H1 (cell line): ENCODE measurements at regions not wholly inside any gene's neighbourhood (a gene's known extent, or its start where the extent isn't known, plus 50 kb on each side); places are given as distances from the start of the nearest gene placed in this dataset.

ENCODE experiments used
- CTCF ChIP-seq, 3 experiments: IDR thresholded peaks; 1 replicate in 2 of 3; 2 replicates in 1 of 3; pipeline versions ENCODE4 v1.5.1 to v1.6.1; 2011; ENCODE audit warnings: low read length in 3 of 3, mild to moderate bottlenecking in 3 of 3, inconsistent platforms in 2 of 3, low read depth in 1 of 3, moderate library complexity in 1 of 3; ENCODE audit not compliant: insufficient read depth in 1 of 3; ENCODE audit errors: control extremely low read depth in 1 of 3
- GABPA ChIP-seq: IDR thresholded peaks from 2 replicates; pipeline ENCODE4 v1.6.1; 2011; ENCODE audit warnings: mild to moderate bottlenecking, low read length, moderate library complexity, borderline replicate concordance; ENCODE audit not compliant: insufficient read depth
- JUN ChIP-seq: IDR thresholded peaks from 2 replicates; pipeline ENCODE4 v1.6.1; 2011; ENCODE audit warnings: low read depth, mild to moderate bottlenecking, improper control_type of control experiment, low read length
- JUND ChIP-seq: IDR thresholded peaks from 2 replicates; pipeline ENCODE4 v1.6.1; 2011; ENCODE audit warnings: mild to moderate bottlenecking, improper control_type of control experiment, low read length
- MAX ChIP-seq: IDR thresholded peaks from 2 replicates; pipeline ENCODE4 v1.6.1; 2012; ENCODE audit warnings: inconsistent platforms
- POLR2AphosphoS5 ChIP-seq: IDR thresholded peaks from 2 replicates; pipeline ENCODE4 v1.6.1; 2011; ENCODE audit warnings: low read depth, low read length
- RAD21 ChIP-seq, 2 experiments: IDR thresholded peaks in 1 of 2; conservative IDR thresholded peaks in 1 of 2; 2 replicates each; pipeline ENCODE4 v1.6.1; 2011; ENCODE audit warnings: low read depth in 2 of 2, low read length in 2 of 2, improper control_type of control experiment in 1 of 2, inconsistent platforms in 1 of 2, mild to moderate bottlenecking in 1 of 2, moderate library complexity in 1 of 2
- RBBP5 ChIP-seq: IDR thresholded peaks from 2 replicates; pipeline ENCODE4 v1.7.1; 2012; ENCODE audit warnings: low read depth, mild to moderate bottlenecking, inconsistent platforms, low read length, moderate library complexity, borderline replicate concordance
- TAF7 ChIP-seq: optimal IDR thresholded peaks from 2 replicates; pipeline ENCODE3; 2011; ENCODE audit warnings: low read depth, mild to moderate bottlenecking, inconsistent platforms, low read length, moderate library complexity, borderline replicate concordance
- YY1 ChIP-seq: IDR thresholded peaks from 2 replicates; pipeline ENCODE4 v1.6.1; 2011; ENCODE audit warnings: low read depth, mild to moderate bottlenecking, low read length

GRCh38 chr15:31792611-31793199 is 237.6 kb upstream of the CHRNA7 start:
- TF ChIP-seq CTCF (IDR thresholded peaks at IDR 0.05; ENCODE audit: control extremely low read depth in 1 of 3, insufficient read depth in 1 of 3, low read depth in 1 of 3, low read length in 3 of 3) (no peak), POLR2AphosphoS5 (no peak), MAX (no peak), GABPA (no peak), TAF7 (no peak), YY1 (no peak), JUND (no peak), JUN (no peak), RAD21 (IDR thresholded peaks at IDR 0.05 in 1 of 2, conservative IDR thresholded peaks at IDR 0.05 in 1 of 2; ENCODE audit: low read depth in 2 of 2, low read length in 2 of 2) (no peak), RBBP5 (no peak)
